ENCODE measurements at regions not wholly inside any gene's neighbourhood (a gene's known extent, or its start where the extent isn't known, plus 50 kb on each side); places are given as distances from the start of the nearest gene placed in this dataset.

DNA sequence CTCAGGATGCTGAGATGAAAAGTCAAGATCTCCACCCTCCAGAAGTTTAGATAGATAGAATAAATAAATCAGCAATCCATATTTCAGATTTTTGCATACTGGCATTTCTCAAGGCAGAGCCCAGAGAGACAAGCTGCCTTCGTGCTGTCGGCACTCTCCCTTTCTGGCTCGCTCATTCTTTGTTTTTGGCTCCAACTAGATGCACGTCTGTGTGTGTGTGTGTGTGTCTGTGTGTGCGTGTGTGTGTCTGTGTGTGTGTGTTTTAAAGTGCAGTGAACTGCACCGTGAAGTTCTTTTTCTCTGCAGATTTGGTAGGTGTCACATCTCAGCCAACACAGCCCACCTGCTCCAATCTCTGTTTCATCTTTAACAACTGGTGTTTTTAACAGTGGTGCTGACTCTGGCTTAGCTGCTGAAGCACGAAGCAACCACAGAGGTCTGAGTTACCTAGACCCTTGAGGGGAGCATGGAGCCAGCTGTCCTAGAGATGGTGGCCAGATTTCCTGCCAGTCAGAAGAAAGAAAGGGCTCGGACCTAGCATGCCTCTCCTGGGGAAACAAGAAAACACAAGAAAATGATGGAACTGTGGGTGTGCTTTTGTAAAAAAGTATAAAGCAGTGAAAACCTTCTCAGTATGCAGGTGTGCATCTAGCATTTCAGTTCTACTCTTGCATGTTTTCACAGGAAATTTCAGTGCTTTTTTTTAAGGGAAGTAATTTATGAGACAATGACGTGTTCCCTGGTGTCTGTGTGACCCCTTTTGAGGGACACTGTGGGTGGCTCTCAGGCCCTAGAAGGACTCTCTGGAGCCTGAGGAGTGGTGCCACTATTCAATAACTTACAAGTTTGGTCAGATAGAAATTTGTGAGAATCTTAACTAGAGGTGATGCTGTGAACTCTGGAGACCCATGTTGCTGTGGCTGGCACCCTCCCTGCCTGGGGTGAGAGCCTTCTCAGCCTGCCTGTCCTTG lies 364.3 kb downstream of the RNF144A start:
- H3K27me3 ChIP-seq (ENCODE audit: control insufficient read depth in 4 of 4, insufficient read depth in 4 of 4, low read length in 3 of 4), result no peaks in the 10 kb centered on the region
- H3K27ac ChIP-seq (ENCODE audit: low read depth in 1 of 2, low read length in 2 of 2), result no peak overlapping the region
- H3K9ac ChIP-seq (ENCODE audit: low read depth in 1 of 2, low read length in 2 of 2), result no peak overlapping the region
- TF ChIP-seq, protein P1, sequence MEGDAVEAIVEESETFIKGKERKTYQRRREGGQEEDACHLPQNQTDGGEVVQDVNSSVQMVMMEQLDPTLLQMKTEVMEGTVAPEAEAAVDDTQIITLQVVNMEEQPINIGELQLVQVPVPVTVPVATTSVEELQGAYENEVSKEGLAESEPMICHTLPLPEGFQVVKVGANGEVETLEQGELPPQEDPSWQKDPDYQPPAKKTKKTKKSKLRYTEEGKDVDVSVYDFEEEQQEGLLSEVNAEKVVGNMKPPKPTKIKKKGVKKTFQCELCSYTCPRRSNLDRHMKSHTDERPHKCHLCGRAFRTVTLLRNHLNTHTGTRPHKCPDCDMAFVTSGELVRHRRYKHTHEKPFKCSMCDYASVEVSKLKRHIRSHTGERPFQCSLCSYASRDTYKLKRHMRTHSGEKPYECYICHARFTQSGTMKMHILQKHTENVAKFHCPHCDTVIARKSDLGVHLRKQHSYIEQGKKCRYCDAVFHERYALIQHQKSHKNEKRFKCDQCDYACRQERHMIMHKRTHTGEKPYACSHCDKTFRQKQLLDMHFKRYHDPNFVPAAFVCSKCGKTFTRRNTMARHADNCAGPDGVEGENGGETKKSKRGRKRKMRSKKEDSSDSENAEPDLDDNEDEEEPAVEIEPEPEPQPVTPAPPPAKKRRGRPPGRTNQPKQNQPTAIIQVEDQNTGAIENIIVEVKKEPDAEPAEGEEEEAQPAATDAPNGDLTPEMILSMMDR (IDR thresholded peaks at IDR 0.05; ENCODE audit: low read depth, low read length, missing input control), result no peak
- no peak for TF ChIP-seq HNF4G (IDR thresholded peaks at IDR 0.05)
- TF ChIP-seq, protein P2, sequence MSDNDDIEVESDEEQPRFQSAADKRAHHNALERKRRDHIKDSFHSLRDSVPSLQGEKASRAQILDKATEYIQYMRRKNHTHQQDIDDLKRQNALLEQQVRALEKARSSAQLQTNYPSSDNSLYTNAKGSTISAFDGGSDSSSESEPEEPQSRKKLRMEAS (IDR thresholded peaks at IDR 0.05), result no peak
- TF ChIP-seq GABPA (IDR thresholded peaks at IDR 0.05 in 1 of 2, conservative IDR thresholded peaks at IDR 0.05 in 1 of 2), result no peak
- TF ChIP-seq RAD21 (IDR thresholded peaks at IDR 0.05), result no peak
- no peak for TF ChIP-seq RXRA (IDR thresholded peaks at IDR 0.05)
- no peak for TF ChIP-seq HNF4A (conservative IDR thresholded peaks at IDR 0.05)
- TF ChIP-seq JUND (IDR thresholded peaks at IDR 0.05), result no peak
- TF ChIP-seq YY1 (IDR thresholded peaks at IDR 0.05), result no peak
- TF ChIP-seq, protein P3, sequence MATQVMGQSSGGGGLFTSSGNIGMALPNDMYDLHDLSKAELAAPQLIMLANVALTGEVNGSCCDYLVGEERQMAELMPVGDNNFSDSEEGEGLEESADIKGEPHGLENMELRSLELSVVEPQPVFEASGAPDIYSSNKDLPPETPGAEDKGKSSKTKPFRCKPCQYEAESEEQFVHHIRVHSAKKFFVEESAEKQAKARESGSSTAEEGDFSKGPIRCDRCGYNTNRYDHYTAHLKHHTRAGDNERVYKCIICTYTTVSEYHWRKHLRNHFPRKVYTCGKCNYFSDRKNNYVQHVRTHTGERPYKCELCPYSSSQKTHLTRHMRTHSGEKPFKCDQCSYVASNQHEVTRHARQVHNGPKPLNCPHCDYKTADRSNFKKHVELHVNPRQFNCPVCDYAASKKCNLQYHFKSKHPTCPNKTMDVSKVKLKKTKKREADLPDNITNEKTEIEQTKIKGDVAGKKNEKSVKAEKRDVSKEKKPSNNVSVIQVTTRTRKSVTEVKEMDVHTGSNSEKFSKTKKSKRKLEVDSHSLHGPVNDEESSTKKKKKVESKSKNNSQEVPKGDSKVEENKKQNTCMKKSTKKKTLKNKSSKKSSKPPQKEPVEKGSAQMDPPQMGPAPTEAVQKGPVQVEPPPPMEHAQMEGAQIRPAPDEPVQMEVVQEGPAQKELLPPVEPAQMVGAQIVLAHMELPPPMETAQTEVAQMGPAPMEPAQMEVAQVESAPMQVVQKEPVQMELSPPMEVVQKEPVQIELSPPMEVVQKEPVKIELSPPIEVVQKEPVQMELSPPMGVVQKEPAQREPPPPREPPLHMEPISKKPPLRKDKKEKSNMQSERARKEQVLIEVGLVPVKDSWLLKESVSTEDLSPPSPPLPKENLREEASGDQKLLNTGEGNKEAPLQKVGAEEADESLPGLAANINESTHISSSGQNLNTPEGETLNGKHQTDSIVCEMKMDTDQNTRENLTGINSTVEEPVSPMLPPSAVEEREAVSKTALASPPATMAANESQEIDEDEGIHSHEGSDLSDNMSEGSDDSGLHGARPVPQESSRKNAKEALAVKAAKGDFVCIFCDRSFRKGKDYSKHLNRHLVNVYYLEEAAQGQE (IDR thresholded peaks at IDR 0.05), result no peak
- TF ChIP-seq NR2F2 (IDR thresholded peaks at IDR 0.05), result no peak
- TF ChIP-seq FOXA2 (IDR thresholded peaks at IDR 0.05), result no peak
- TF ChIP-seq TAF1 (conservative IDR thresholded peaks at IDR 0.05), result no peak
- TF ChIP-seq EGR1 (IDR thresholded peaks at IDR 0.05; ENCODE audit: low read depth in 2 of 2), result no peak
- no peak for TF ChIP-seq SP1 (IDR thresholded peaks at IDR 0.05)
- TF ChIP-seq, protein P4, sequence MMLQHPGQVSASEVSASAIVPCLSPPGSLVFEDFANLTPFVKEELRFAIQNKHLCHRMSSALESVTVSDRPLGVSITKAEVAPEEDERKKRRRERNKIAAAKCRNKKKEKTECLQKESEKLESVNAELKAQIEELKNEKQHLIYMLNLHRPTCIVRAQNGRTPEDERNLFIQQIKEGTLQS (IDR thresholded peaks at IDR 0.05), result no peak
- no peaks in the 10 kb centered on the region for H3K36me3 ChIP-seq (ENCODE audit: control insufficient read depth in 4 of 4, insufficient read depth in 3 of 4, low read depth in 1 of 4, low read length in 3 of 4)
- no peak for DNase-seq (ENCODE audit: low spot score)
- no peaks in the 10 kb centered on the region for H3K9me3 ChIP-seq (ENCODE audit: control insufficient read depth in 4 of 4, low read length in 3 of 4)
- H3K4me3 ChIP-seq (ENCODE audit: low read depth in 1 of 3, low read length in 3 of 3), result no peak overlapping the region
- WGBS, result 66% methylated on average over 9 of the region's 9 CpGs
- no peaks in the 10 kb centered on the region for H3K4me1 ChIP-seq (ENCODE audit: control insufficient read depth in 4 of 4, insufficient read depth in 4 of 4, low read length in 3 of 4)

DNA sequence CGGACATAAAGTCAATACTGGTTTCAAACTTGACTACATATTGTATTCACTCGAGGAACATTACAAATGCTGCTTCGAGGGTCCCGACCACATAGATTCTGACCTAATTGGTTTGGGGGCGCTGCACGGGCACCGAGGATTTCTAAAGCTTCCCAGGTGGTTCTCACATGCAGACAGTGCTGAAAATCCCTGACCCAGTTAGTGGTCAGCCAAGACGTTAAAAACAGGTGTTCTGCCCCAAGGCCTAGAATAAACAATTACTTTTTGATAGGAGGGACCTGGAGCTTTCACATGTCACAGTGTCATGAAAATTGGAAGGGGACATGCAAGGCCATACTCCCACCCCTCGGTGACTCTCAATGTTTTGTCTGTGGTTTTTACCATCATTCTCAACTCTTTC lies 368.9 kb downstream of the RNF144A start:
- H3K9ac ChIP-seq (ENCODE audit: low read depth in 1 of 2, low read length in 2 of 2), result no peak overlapping the region
- H3K4me3 ChIP-seq (ENCODE audit: low read depth in 1 of 3, low read length in 3 of 3), result no peak overlapping the region
- no peaks in the 10 kb centered on the region for H3K9me3 ChIP-seq (ENCODE audit: control insufficient read depth in 4 of 4, low read length in 3 of 4)
- no peaks in the 10 kb centered on the region for H3K36me3 ChIP-seq (ENCODE audit: control insufficient read depth in 4 of 4, insufficient read depth in 3 of 4, low read depth in 1 of 4, low read length in 3 of 4)
- H3K4me1 ChIP-seq (ENCODE audit: control insufficient read depth in 4 of 4, insufficient read depth in 4 of 4, low read length in 3 of 4), result no peaks in the 10 kb centered on the region
- DNase-seq (ENCODE audit: low spot score), result no peak
- no peak overlapping the region for H3K27ac ChIP-seq (ENCODE audit: low read depth in 1 of 2, low read length in 2 of 2)
- 89% methylated on average over 9 of the region's 9 CpGs for WGBS
- H3K27me3 ChIP-seq (ENCODE audit: control insufficient read depth in 4 of 4, insufficient read depth in 4 of 4, low read length in 3 of 4), result no peaks in the 10 kb centered on the region
- TF ChIP-seq NR2F2 (IDR thresholded peaks at IDR 0.05), result no peak
- TF ChIP-seq, protein P1 (IDR thresholded peaks at IDR 0.05; ENCODE audit: low read depth, low read length, missing input control), result no peak
- no peak for TF ChIP-seq TAF1 (conservative IDR thresholded peaks at IDR 0.05)
- no peak for TF ChIP-seq SP1 (IDR thresholded peaks at IDR 0.05)
- TF ChIP-seq FOXA1 (IDR thresholded peaks at IDR 0.05), result no peak
- no peak for TF ChIP-seq YY1 (IDR thresholded peaks at IDR 0.05)
- TF ChIP-seq, protein P3 (IDR thresholded peaks at IDR 0.05), result no peak
- no peak for TF ChIP-seq RXRA (IDR thresholded peaks at IDR 0.05)
- no peak for TF ChIP-seq FOXA2 (IDR thresholded peaks at IDR 0.05)
- TF ChIP-seq, protein P4 (IDR thresholded peaks at IDR 0.05), result no peak
- TF ChIP-seq HNF4A (conservative IDR thresholded peaks at IDR 0.05), result no peak
- no peak for TF ChIP-seq GABPA (IDR thresholded peaks at IDR 0.05 in 1 of 2, conservative IDR thresholded peaks at IDR 0.05 in 1 of 2)
- no peak for TF ChIP-seq HNF4G (IDR thresholded peaks at IDR 0.05)
